ENCODE measurements at regions not wholly inside any gene's neighbourhood (a gene's known extent, or its start where the extent isn't known, plus 50 kb on each side); places are given as distances from the start of the nearest gene placed in this dataset.

DNA sequence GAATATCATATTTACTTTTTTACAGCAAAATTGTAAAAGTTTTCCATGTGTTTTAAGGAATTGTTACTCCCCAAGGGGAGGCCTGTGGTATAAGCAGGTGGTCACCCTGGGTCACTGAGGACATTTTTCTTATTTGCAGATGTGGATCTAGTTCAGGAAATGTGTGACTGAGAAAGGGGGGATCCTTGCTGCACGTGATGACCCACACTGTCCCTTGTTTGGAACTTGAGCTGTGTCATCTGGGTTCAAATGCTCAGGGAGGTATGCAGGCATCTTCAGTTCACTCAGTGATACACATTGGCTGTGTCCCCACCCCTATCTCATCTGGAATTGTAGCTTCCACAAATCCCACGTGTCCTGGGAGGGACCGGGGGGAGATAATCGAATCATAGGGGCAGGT is 431.9 kb upstream of the CDH4 start:
- Mint-ChIP-seq H3K4me3 (ENCODE audit: unreplicated experiment) (no peak overlapping the region), H3K27ac (ENCODE audit: unreplicated experiment) (no peak overlapping the region), H3K4me1 (ENCODE audit: low read depth, unreplicated experiment) (no peaks in the 10 kb centered on the region), H3K27me3 (ENCODE audit: low read depth, unreplicated experiment) (peaks cover 21% of the 10 kb centered on the region), H3K36me3 (ENCODE audit: low read depth, unreplicated experiment) (peaks cover 2% of the 10 kb centered on the region), H3K9me3 (ENCODE audit: unreplicated experiment) (peaks cover 7% of the 10 kb centered on the region)
- Histone ChIP-seq H3K9me3 (ENCODE audit: insufficient read depth, low read depth, low read length) (peaks cover 2% of the 10 kb centered on the region), H3K9ac (ENCODE audit: low read length) (no peak overlapping the region), H3K36me3 (ENCODE audit: insufficient read depth, low read length) (no peaks in the 10 kb centered on the region), H2AFZ (ENCODE audit: low read depth, low read length) (no peak overlapping the region), H3K79me2 (ENCODE audit: insufficient read depth, low read length) (no peaks in the 10 kb centered on the region), H3K4me3 (ENCODE audit: insufficient read depth, low read depth, low read length) (no peak overlapping the region), H3K27ac (ENCODE audit: low read depth, low read length) (no peak overlapping the region), H3K4me1 (ENCODE audit: insufficient read depth, low read length) (no peaks in the 10 kb centered on the region), H3K27me3 (ENCODE audit: insufficient read depth, low read length) (no peaks in the 10 kb centered on the region), H3K4me2 (ENCODE audit: low read length) (no peak overlapping the region), H4K20me1 (ENCODE audit: insufficient read depth, low read length) (no peaks in the 10 kb centered on the region)
- no peak for TF ChIP-seq EZH2 (IDR thresholded peaks at IDR 0.05; ENCODE audit: insufficient read depth, low read length)
- TF ChIP-seq, protein P1, sequence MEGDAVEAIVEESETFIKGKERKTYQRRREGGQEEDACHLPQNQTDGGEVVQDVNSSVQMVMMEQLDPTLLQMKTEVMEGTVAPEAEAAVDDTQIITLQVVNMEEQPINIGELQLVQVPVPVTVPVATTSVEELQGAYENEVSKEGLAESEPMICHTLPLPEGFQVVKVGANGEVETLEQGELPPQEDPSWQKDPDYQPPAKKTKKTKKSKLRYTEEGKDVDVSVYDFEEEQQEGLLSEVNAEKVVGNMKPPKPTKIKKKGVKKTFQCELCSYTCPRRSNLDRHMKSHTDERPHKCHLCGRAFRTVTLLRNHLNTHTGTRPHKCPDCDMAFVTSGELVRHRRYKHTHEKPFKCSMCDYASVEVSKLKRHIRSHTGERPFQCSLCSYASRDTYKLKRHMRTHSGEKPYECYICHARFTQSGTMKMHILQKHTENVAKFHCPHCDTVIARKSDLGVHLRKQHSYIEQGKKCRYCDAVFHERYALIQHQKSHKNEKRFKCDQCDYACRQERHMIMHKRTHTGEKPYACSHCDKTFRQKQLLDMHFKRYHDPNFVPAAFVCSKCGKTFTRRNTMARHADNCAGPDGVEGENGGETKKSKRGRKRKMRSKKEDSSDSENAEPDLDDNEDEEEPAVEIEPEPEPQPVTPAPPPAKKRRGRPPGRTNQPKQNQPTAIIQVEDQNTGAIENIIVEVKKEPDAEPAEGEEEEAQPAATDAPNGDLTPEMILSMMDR (IDR thresholded peaks at IDR 0.05; ENCODE audit: insufficient read depth, low read depth, low read length) = no peak
- DNase-seq (ENCODE audit: low read depth) (no peak), FAIRE-seq (no peak)

DNA sequence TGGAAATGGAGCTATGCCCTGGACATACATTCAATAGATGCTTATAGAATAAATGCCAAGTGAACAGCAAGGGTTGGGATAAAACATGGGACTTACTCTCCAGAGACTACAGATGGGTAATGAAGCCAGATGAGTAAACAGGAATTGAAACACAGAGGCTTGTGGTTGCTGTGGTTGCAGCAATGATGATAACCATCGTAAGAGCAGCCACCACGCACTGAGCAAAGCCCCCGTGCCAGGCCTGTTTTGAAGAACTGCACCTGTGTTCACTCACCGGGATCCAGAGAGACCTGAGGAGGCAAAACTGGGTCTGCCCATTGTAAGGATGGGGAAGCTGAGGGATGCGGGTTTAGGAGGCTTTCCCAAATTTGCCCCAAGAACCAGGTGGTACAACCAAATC is 431.1 kb upstream of the CDH4 start:
- no peak overlapping the region for H3K27ac ChIP-seq (ENCODE audit: low read depth, low read length)
- H3K79me2 ChIP-seq (ENCODE audit: insufficient read depth, low read length) = no peaks in the 10 kb centered on the region
- peaks cover 2% of the 10 kb centered on the region for H3K9me3 ChIP-seq (ENCODE audit: insufficient read depth, low read depth, low read length)
- no peaks in the 10 kb centered on the region for H4K20me1 ChIP-seq (ENCODE audit: insufficient read depth, low read length)
- H2AFZ ChIP-seq (ENCODE audit: low read depth, low read length) = no peak overlapping the region
- no peak for FAIRE-seq
- no peaks in the 10 kb centered on the region for H3K27me3 ChIP-seq (ENCODE audit: insufficient read depth, low read length)
- no peak overlapping the region for H3K4me2 ChIP-seq (ENCODE audit: low read length)
- no peak for DNase-seq (ENCODE audit: low read depth)
- Mint-ChIP-seq H3K27me3 (ENCODE audit: low read depth, unreplicated experiment) (peaks cover 21% of the 10 kb centered on the region), H3K27ac (ENCODE audit: unreplicated experiment) (no peak overlapping the region), H3K4me1 (ENCODE audit: low read depth, unreplicated experiment) (no peaks in the 10 kb centered on the region), H3K4me3 (ENCODE audit: unreplicated experiment) (no peak overlapping the region), H3K9me3 (ENCODE audit: unreplicated experiment) (peaks cover 7% of the 10 kb centered on the region), H3K36me3 (ENCODE audit: low read depth, unreplicated experiment) (peaks cover 2% of the 10 kb centered on the region)
- TF ChIP-seq EZH2 (IDR thresholded peaks at IDR 0.05; ENCODE audit: insufficient read depth, low read length) = no peak
- TF ChIP-seq, protein P1 (IDR thresholded peaks at IDR 0.05; ENCODE audit: insufficient read depth, low read depth, low read length) = no peak
- no peaks in the 10 kb centered on the region for H3K36me3 ChIP-seq (ENCODE audit: insufficient read depth, low read length)
- no peak overlapping the region for H3K9ac ChIP-seq (ENCODE audit: low read length)
- H3K4me1 ChIP-seq (ENCODE audit: insufficient read depth, low read length) = no peaks in the 10 kb centered on the region
- no peak overlapping the region for H3K4me3 ChIP-seq (ENCODE audit: insufficient read depth, low read depth, low read length)

DNA sequence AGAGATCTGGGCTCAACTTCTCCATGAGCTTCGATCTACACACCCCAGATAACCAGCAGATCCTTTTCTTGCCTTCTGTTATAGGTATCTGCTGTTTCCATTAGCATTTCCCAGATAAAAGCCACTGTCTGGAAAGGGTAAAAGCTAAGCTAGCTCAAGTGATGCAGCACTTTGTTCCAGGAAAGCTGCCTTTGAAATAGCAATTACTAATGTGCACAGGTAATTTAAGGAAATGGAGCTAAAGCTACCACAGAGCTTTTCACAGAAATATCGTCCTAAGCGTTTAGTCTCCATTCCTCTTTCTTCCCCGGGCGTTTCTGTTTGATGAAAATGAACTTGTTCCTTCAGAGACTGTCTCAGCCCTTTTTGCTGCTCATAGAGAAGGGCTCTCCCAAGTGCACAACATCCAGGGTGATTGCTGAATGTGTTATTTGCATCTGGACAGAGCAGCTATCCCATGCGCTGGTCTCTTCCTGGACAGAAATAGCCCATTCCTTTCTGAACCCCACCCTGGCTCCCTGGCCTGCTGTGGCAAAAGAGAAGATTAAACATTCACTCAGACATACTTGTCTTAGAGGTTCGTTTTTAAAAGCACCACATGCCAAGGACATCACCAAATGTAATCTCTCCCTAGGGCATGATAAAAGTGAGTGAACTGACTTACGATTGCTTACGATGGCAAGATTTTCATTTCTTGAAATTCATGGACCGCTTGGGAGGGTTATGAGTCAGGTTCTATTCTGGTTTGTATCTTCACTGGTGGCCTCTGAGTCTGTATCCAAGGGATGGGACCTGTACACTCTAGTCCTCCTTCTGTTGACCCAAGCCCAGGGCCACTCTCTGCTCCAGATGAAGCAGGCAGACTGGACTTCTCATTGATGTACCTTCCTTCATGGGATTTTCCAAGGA is 429.1 kb upstream of the CDH4 start:
- Histone ChIP-seq H3K27ac (ENCODE audit: low read depth, low read length) (no peak overlapping the region), H3K4me1 (ENCODE audit: insufficient read depth, low read length) (no peaks in the 10 kb centered on the region), H3K9ac (ENCODE audit: low read length) (no peak overlapping the region), H3K4me3 (ENCODE audit: insufficient read depth, low read depth, low read length) (no peak overlapping the region), H4K20me1 (ENCODE audit: insufficient read depth, low read length) (no peaks in the 10 kb centered on the region), H3K9me3 (ENCODE audit: insufficient read depth, low read depth, low read length) (peaks cover 2% of the 10 kb centered on the region), H2AFZ (ENCODE audit: low read depth, low read length) (no peak overlapping the region), H3K36me3 (ENCODE audit: insufficient read depth, low read length) (no peaks in the 10 kb centered on the region), H3K27me3 (ENCODE audit: insufficient read depth, low read length) (no peaks in the 10 kb centered on the region), H3K4me2 (ENCODE audit: low read length) (no peak overlapping the region), H3K79me2 (ENCODE audit: insufficient read depth, low read length) (no peaks in the 10 kb centered on the region)
- H3K9me3 Mint-ChIP-seq (ENCODE audit: unreplicated experiment) = peaks cover 2% of the 10 kb centered on the region
- no peaks in the 10 kb centered on the region for H3K4me1 Mint-ChIP-seq (ENCODE audit: low read depth, unreplicated experiment)
- no peak for DNase-seq (ENCODE audit: low read depth)
- FAIRE-seq = no peak
- TF ChIP-seq, protein P1 (IDR thresholded peaks at IDR 0.05; ENCODE audit: insufficient read depth, low read depth, low read length) = no peak
- TF ChIP-seq EZH2 (IDR thresholded peaks at IDR 0.05; ENCODE audit: insufficient read depth, low read length) = no peak
- no peak overlapping the region for H3K27ac Mint-ChIP-seq (ENCODE audit: unreplicated experiment)
- peaks cover 20% of the 10 kb centered on the region for H3K27me3 Mint-ChIP-seq (ENCODE audit: low read depth, unreplicated experiment)
- no peaks in the 10 kb centered on the region for H3K36me3 Mint-ChIP-seq (ENCODE audit: low read depth, unreplicated experiment)
- H3K4me3 Mint-ChIP-seq (ENCODE audit: unreplicated experiment) = no peak overlapping the region

All from astrocyte (in vitro differentiated cells and primary cell).